ENCODE measurements at regions not wholly inside any gene's neighbourhood (a gene's known extent, or its start where the extent isn't known, plus 50 kb on each side); places are given as distances from the start of the nearest gene placed in this dataset.
"Not testable (repeated sequence)": the region's sequence is repeated elsewhere in the genome, so short reads cannot be mapped to it uniquely, and the experiment has no call there.

GRCh38 chr1:199032479-199032878 is 393.6 kb downstream of the PTPRC start:
- not testable (repeated sequence) for TF ChIP-seq EZH2 (IDR thresholded peaks at IDR 0.05; ENCODE audit: borderline replicate concordance, low read depth, low read length, poor library complexity, severe bottlenecking); CTCF (conservative IDR thresholded peaks at IDR 0.05; ENCODE audit: low read depth, low read length)

Data from A673 (cell line).